Hematopoietic multipotent progenitor cell treated with erythropoietin and hydrocortisone succinate and interleukin-3 and kit ligand, for 4 days (in vitro differentiated cells): ENCODE measurements at regions not wholly inside any gene's neighbourhood (a gene's known extent, or its start where the extent isn't known, plus 50 kb on each side); places are given as distances from the start of the nearest gene placed in this dataset.

ENCODE experiments used
- DNase-seq: peaks from one replicate; pipeline ENCODE4 v3.0.0-alpha.2; 2015

GRCh38 chr2:76314271-76315020 is 603.7 kb upstream of the GCFC2 start:
- DNase-seq = no peak

GRCh38 chr2:76312236-76312635 is 601.5 kb upstream of the GCFC2 start:
- no peak for DNase-seq

GRCh38 chr2:76311728-76312127 is 601.0 kb upstream of the GCFC2 start:
- no peak for DNase-seq

GRCh38 chr2:76310894-76311633 is 600.3 kb upstream of the GCFC2 start:
- no peak for DNase-seq

GRCh38 chr2:76307495-76307894 is 596.8 kb upstream of the GCFC2 start:
- no peak for DNase-seq

GRCh38 chr2:76298041-76298440 is 587.3 kb upstream of the GCFC2 start:
- DNase-seq = no peak

- no peak for DNase-seq
Observed at GRCh38 chr2:76296438-76296837, 585.7 kb upstream of the GCFC2 start.

GRCh38 chr2:76295762-76296161 is 585.0 kb upstream of the GCFC2 start:
- DNase-seq = no peak

GRCh38 chr2:76288598-76288997 is 577.9 kb upstream of the GCFC2 start:
- DNase-seq = no peak

GRCh38 chr2:76288146-76288545 is 577.4 kb upstream of the GCFC2 start:
- DNase-seq = no peak

GRCh38 chr2:76283350-76283749 is 572.6 kb upstream of the GCFC2 start:
- no peak for DNase-seq

- no peak for DNase-seq
Observed at GRCh38 chr2:76281156-76281841, 570.6 kb upstream of the GCFC2 start.

- DNase-seq = no peak
Observed at GRCh38 chr2:76280686-76281085, 570.0 kb upstream of the GCFC2 start.

GRCh38 chr2:76279142-76279541 is 568.4 kb upstream of the GCFC2 start:
- no peak for DNase-seq

- no peak for DNase-seq
Observed at GRCh38 chr2:76275788-76276187, 565.1 kb upstream of the GCFC2 start.

- no peak for DNase-seq
Observed at GRCh38 chr2:76274676-76275075, 564.0 kb upstream of the GCFC2 start.

- no peak for DNase-seq
Observed at GRCh38 chr2:76274160-76274559, 563.4 kb upstream of the GCFC2 start.

GRCh38 chr2:76270096-76270710 is 559.5 kb upstream of the GCFC2 start:
- DNase-seq = no peak

- no peak for DNase-seq
Observed at GRCh38 chr2:76268902-76269620, 558.3 kb upstream of the GCFC2 start.

- DNase-seq = no peak
Observed at GRCh38 chr2:76268484-76268883, 557.8 kb upstream of the GCFC2 start.

GRCh38 chr2:76257802-76258201 is 547.1 kb upstream of the GCFC2 start:
- no peak for DNase-seq

- no peak for DNase-seq
Observed at GRCh38 chr2:76256458-76257088, 545.9 kb upstream of the GCFC2 start.
